ENCODE measurements at regions not wholly inside any gene's neighbourhood (a gene's known extent, or its start where the extent isn't known, plus 50 kb on each side); places are given as distances from the start of the nearest gene placed in this dataset.
A peak's percentile ranks its signal among the peaks of the same experiment; 100 is the strongest.

GRCh38 chr20:57872816-57873409 is 163.1 kb upstream of the PMEPA1 start:
- H3K36me3 ChIP-seq (ENCODE audit: control insufficient read depth, insufficient read depth, low read length), result no peaks in the 10 kb centered on the region
- DNase-seq (no peak), ATAC-seq (ENCODE audit: low read depth) (no peak)
- no peaks in the 10 kb centered on the region for H4K20me1 ChIP-seq (ENCODE audit: insufficient read depth, low read length)
- H3K27ac ChIP-seq (ENCODE audit: insufficient read depth, low read length), result no peak overlapping the region
- intact Hi-C loops (cut with micrococcal nuclease) (no loop called here), in situ Hi-C loops (cut with MboI; ENCODE audit: low sequenced_read_pairs) (no loop called here), dilution Hi-C loops (cut with HindIII; ENCODE audit: low sequenced_read_pairs, unreplicated experiment) (no loop called here)
- H3K4me2 ChIP-seq (ENCODE audit: low read depth, low read length), result no peak overlapping the region
- no peaks in the 10 kb centered on the region for H3K79me1 ChIP-seq (ENCODE audit: low read depth in 1 of 2, low read length in 2 of 2)
- no peak overlapping the region for H2BK20ac ChIP-seq (ENCODE audit: low read depth, low read length)
- peak overlapping the region; percentile 71 for H2AK9ac ChIP-seq (replicated peaks; ENCODE audit: low read depth, low read length, poor library complexity)
- no peak overlapping the region for H3K4me3 ChIP-seq (ENCODE audit: insufficient read depth, low read depth, low read length)
- H3K9ac ChIP-seq (ENCODE audit: low read depth, low read length), result no peak overlapping the region
- H2BK5ac ChIP-seq (ENCODE audit: low read depth, low read length, poor library complexity, severe bottlenecking), result no peak overlapping the region
- no peak overlapping the region for H4K8ac ChIP-seq (ENCODE audit: low read depth in 2 of 2, low read length in 2 of 2)
- H2BK120ac ChIP-seq (ENCODE audit: low read depth, low read length), result no peak overlapping the region
- no peak for TF ChIP-seq BHLHE40 (IDR thresholded peaks at IDR 0.05; ENCODE audit: low read depth, low read length)
- no peak for TF ChIP-seq CEBPB (IDR thresholded peaks at IDR 0.05; ENCODE audit: low read depth, low read length)
- TF ChIP-seq RCOR1 (IDR thresholded peaks at IDR 0.05; ENCODE audit: insufficient replicate concordance, low read length), result no peak
- TF ChIP-seq, protein P1, sequence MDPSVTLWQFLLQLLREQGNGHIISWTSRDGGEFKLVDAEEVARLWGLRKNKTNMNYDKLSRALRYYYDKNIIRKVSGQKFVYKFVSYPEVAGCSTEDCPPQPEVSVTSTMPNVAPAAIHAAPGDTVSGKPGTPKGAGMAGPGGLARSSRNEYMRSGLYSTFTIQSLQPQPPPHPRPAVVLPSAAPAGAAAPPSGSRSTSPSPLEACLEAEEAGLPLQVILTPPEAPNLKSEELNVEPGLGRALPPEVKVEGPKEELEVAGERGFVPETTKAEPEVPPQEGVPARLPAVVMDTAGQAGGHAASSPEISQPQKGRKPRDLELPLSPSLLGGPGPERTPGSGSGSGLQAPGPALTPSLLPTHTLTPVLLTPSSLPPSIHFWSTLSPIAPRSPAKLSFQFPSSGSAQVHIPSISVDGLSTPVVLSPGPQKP (IDR thresholded peaks at IDR 0.05; ENCODE audit: borderline replicate concordance, low read depth, low read length), result no peak
- TF ChIP-seq MAFK (IDR thresholded peaks at IDR 0.05; ENCODE audit: low read depth, low read length), result no peak
- no peak for TF ChIP-seq POLR2A (IDR thresholded peaks at IDR 0.05; ENCODE audit: low read depth, low read length)
- no peak for TF ChIP-seq RAD21 (IDR thresholded peaks at IDR 0.05; ENCODE audit: low read length)
- no peak for TF ChIP-seq RFX5 (IDR thresholded peaks at IDR 0.05; ENCODE audit: low read depth, low read length)
- no peak for TF ChIP-seq SMC3 (IDR thresholded peaks at IDR 0.05; ENCODE audit: low read depth, low read length)
- ChIA-PET CTCF (no interaction called here), POLR2A (ENCODE audit: unreplicated experiment) (no interaction called here)
- no peak overlapping the region for H2BK15ac ChIP-seq (ENCODE audit: low read depth, low read length)
- no peak overlapping the region for H3K56ac ChIP-seq (ENCODE audit: extremely low read depth, insufficient read depth, low read length)
- no peaks in the 10 kb centered on the region for H3K9me3 ChIP-seq (ENCODE audit: control insufficient read depth, insufficient read depth, low read length)
- no peaks in the 10 kb centered on the region for H3K9me1 ChIP-seq (ENCODE audit: insufficient read depth, low read length)
- no peaks in the 10 kb centered on the region for H3K4me1 ChIP-seq (ENCODE audit: control insufficient read depth, insufficient read depth, low read length)
- H4K91ac ChIP-seq (ENCODE audit: insufficient read depth, low read depth, low read length), result no peak overlapping the region
- BruUV-seq (replicated peaks), result no TSS peak
- peak overlapping the region; percentile 24 for H2AFZ ChIP-seq (replicated peaks; ENCODE audit: low read length, poor library complexity)
- H3K27me3 ChIP-seq (ENCODE audit: control insufficient read depth, insufficient read depth, low read length), result peaks cover 2% of the 10 kb centered on the region; the same call in 1 of the 2 replicates
- WGBS, 2 experiments (ENCODE audit: extremely low coverage in 2 of 2, insufficient read length in 1 of 2), result no CpG with 5 or more reads among the region's 4 CpGs
- no peak overlapping the region for H3K18ac ChIP-seq (ENCODE audit: low read depth, low read length)
- H4K5ac ChIP-seq (ENCODE audit: low read depth, low read length), result no peak overlapping the region
- no peak overlapping the region for H3K23ac ChIP-seq (ENCODE audit: low read depth, low read length)
- no peak overlapping the region for H2AK5ac ChIP-seq (ENCODE audit: low read depth, low read length)
- no peak overlapping the region for H3K4ac ChIP-seq (ENCODE audit: low read depth, low read length)
- H3K14ac ChIP-seq (replicated peaks; ENCODE audit: low read depth, low read length), result no peak overlapping the region

Measured in IMR-90 (cell line).